AG04449 (cell line): ENCODE measurements at regions not wholly inside any gene's neighbourhood (a gene's known extent, or its start where the extent isn't known, plus 50 kb on each side); places are given as distances from the start of the nearest gene placed in this dataset.

ENCODE experiments used
- CTCF ChIA-PET: fragments of 350-600 bp; formaldehyde crosslinking; extraction: SDS; loops from one replicate; lab custom pipeline; 2021; ENCODE audit warnings: antibody characterized with exemption; lab: Yijun Ruan, JAX
- POLR2A ChIA-PET: fragments of 400-600, 350-600 bp; formaldehyde crosslinking; extraction: SDS; loops from one replicate; lab custom pipeline; 2020; ENCODE audit warnings: antibody characterized with exemption, inconsistent platforms; lab: Yijun Ruan, JAX
- DNase-seq: peaks from one replicate; pipeline ENCODE4 v3.0.0-alpha.2; 2010; ENCODE audit warnings: low read depth, low spot score
- H3K4me3 ChIP-seq: 2 replicates; pipeline ENCODE4 v1.5.1; 2011; ENCODE audit warnings: low read depth, mild to moderate bottlenecking, control low read depth, low read length
- CTCF ChIP-seq: IDR thresholded peaks from one replicate; pipeline ENCODE4 v1.5.1; 2011; ENCODE audit warnings: mild to moderate bottlenecking, moderate library complexity, low read length, control low read depth, inconsistent platforms; ENCODE audit not compliant: insufficient read depth; ENCODE audit errors: missing control alignments

- no peak for DNase-seq
- H3K4me3 ChIP-seq = no peak overlapping the region
- no peak for TF ChIP-seq CTCF
- CTCF ChIA-PET = no interaction called here
- POLR2A ChIA-PET = no interaction called here
These were observed 194.8 kb upstream of the TBX3 start for GRCh38 chr12:114878781-114879180.

GRCh38 chr12:114876968-114877680 is 193.1 kb upstream of the TBX3 start:
- TF ChIP-seq CTCF = no peak
- DNase-seq = no peak
- ChIA-PET POLR2A (interaction anchor here (0.6 kb wide), 1 partner anchor 28 kb away, joined by 3 read pairs; no protein-coding TSS in a partner anchor), CTCF (interaction anchor here (2.0 kb wide), 1 partner anchor 30 kb away, joined by 4 read pairs; no protein-coding TSS in a partner anchor)
- no peak overlapping the region for H3K4me3 ChIP-seq

- TF ChIP-seq CTCF = no peak
- CTCF ChIA-PET = no interaction called here
- POLR2A ChIA-PET = no interaction called here
- no peak for DNase-seq
- no peak overlapping the region for H3K4me3 ChIP-seq
These were observed 191.3 kb upstream of the TBX3 start for GRCh38 chr12:114875313-114875712.

GRCh38 chr12:114873656-114874055 is 189.7 kb upstream of the TBX3 start:
- ChIA-PET CTCF (no interaction called here), POLR2A (no interaction called here)
- DNase-seq = no peak
- TF ChIP-seq CTCF = no peak
- no peak overlapping the region for H3K4me3 ChIP-seq

GRCh38 chr12:114868995-114869834 is 185.2 kb upstream of the TBX3 start:
- no peak overlapping the region; the same call in 1 of the 2 replicates for H3K4me3 ChIP-seq
- ChIA-PET CTCF (no interaction called here), POLR2A (no interaction called here)
- DNase-seq = no peak
- TF ChIP-seq CTCF = no peak

GRCh38 chr12:114866331-114866730 is 182.4 kb upstream of the TBX3 start:
- POLR2A ChIA-PET = no interaction called here
- no peak for TF ChIP-seq CTCF
- H3K4me3 ChIP-seq = no peak overlapping the region
- DNase-seq = no peak
- CTCF ChIA-PET = no interaction called here
